GM18502 (cell line): ENCODE measurements at regions not wholly inside any gene's neighbourhood (a gene's known extent, or its start where the extent isn't known, plus 50 kb on each side); places are given as distances from the start of the nearest gene placed in this dataset.
A peak's percentile ranks its signal among the peaks of the same experiment; 100 is the strongest.
"Not testable (repeated sequence)": the region's sequence is repeated elsewhere in the genome, so short reads cannot be mapped to it uniquely, and the experiment has no call there.

Experiments used
- ATAC-seq: cut with Tn5 transposase; IDR thresholded peaks from one replicate; pipeline ENCODE4 v1.9.1; 2021; ENCODE audit warnings: mild to moderate bottlenecking; ENCODE audit not compliant: unreplicated experiment, poor library complexity

DNA sequence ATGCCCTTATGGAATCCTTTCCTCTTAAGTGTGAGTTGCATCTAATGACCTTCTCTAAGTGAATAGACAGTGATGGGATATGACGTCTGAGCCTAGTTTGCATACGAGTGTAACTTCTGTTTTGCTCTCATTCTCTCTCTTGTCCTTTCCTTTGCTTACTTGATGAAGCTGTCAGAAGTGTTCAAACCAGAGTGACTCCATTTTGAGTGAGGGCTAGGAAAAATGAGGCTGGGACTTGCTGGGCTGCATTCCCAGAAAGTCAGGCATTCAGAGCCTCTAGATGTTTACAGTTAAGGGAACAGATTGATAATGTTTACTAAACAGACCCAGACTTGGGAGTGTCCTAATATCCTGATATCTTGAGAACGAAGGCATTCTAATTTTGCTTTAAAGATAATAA, 311.2 kb upstream of the SOX4 start:
- not testable (repeated sequence) for ATAC-seq

DNA sequence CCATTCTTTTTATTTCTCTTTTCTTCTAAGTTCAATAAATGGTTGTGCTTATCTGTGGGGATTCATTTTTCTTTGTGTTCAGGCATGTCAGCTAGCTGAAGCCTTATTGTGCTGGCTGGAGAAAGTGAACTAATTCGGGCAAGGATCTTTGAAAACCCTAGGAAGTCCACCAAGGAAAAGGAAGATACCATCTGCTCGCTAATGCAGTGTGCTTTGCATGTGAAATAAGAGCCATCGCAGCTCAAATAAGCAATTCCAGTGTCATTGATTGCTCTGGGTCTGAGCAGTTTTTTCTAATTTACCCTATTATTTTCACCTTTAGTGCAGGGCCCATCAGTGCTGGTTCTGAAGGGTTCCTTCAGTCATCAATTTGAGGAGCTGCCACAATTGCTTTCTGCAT, 309.4 kb upstream of the SOX4 start:
- no peak for ATAC-seq

DNA sequence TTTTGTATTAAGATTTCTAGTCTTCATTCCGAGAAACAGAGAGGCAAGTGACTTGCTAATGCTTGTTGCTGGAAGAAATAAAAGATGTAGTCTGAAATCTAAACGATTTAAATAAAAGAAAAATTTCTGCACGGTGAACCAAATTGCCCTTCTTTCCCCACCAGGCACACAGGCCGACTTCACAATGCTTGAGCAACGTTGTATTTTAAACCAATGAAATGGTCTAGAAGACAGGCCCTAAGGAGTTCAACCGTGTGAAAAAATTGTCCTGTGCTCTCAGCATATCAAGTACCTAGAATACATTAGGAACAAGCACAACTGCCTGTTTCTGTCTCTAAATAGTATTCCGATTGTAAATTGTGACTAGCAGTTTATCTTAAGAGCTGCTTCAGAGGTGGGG, 308.8 kb upstream of the SOX4 start:
- no peak for ATAC-seq

DNA sequence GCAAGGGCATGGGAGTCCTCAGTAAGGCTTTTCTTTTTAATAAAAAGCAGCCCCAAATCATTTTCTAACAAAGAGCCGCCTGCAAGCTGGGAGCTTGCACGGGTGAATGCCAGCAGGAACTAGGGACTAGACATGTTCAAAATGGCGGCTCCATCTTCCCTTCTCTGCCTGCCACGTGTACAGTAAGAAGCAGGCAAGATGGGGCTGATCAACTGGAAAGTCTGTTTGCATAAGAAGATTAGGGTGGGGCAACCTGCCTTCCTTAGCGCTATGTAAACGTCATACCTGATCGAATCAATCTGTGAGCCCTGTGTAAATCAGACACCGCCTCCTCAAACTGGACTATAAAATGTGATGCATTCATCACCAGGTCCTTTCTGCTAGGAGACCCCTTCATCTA, 299.4 kb upstream of the SOX4 start:
- no peak for ATAC-seq

DNA sequence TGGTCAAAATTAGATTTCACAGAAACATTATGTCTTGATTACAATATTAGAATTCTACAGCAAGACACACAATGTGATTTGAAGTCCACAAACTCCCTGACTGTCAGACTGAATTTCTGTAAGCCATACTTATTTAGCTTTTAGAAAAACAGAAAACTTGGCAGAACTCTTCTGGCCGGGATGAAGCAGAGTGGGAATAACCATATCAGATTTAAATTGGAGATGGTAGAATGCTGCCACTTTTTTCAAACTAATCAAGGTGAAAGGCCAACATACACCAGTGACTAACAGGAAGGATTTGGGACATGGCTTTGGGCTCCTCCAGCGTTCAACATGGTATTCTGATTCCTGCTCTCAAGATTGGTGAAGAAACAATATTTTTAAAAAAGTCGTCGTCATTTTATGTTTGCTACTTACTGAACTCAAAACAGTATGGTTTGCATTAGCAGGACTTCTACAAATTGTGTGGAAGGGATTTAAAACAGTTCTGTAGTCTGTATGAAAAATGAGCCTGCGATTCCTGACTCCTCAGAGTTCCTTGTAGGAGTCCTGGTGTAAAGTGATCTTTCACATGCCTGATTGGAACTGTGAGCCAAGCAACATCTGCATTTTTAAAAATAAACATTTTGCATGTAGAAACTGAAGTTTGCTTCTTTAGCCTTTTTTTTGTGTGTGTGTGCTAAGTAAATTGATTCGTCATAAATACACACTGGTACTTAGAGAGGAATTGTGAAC, 297.9 kb upstream of the SOX4 start:
- no peak for ATAC-seq

DNA sequence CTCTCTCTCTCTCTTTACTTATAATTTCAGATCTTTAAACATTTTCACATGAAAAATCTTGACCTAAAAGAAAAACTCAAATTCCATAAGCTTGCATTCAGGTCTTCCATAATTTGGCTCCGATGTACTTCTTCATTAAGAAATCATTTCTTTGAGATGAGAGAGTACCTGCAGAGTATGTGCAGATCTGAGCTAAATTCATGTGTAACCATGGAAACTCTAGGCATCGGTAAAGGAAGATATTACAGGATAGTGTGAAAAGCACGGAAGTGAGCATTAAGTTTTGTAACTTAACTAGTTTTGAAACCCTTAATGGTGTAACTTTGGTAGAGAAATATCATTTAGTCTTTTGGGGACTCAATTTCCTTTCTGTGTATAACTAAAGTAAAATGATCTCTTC, 295.9 kb upstream of the SOX4 start:
- no peak for ATAC-seq

DNA sequence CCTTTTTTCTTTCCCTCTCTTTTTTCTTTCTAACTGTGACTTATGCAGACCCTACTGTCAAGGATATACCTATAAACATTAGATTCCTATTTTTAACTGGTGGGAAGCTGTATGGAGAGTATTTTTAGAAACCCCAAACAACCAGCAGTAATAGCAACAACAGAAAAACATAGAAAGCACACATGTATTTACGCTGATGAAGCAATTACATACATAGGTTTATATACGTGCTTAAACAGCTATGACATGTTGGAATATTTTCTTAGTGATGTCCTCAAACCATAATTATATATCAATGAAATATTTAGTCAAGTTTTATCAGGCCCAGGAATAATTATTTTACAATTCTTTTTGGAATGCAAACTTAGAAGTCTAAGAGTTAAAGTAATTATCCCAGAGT, 294.3 kb upstream of the SOX4 start:
- no peak for ATAC-seq

DNA sequence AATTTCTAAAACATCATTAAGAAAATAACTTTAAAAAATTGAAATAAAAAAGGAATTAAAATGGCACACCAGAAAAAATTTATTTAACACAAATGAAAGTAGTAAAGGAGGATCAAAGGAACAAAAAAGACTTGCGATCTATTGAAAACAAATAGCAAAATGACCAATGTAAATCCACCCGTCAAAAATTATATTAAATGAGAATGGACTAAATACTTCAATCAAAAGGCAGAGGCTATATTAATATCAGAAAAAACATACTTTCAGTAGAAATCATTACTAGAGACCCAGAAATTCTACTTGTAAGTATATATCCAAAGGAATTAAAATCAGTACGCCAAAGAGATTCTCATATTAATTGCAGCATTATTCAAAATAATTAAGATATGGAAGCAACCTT, 293.1 kb upstream of the SOX4 start:
- no peak for ATAC-seq

DNA sequence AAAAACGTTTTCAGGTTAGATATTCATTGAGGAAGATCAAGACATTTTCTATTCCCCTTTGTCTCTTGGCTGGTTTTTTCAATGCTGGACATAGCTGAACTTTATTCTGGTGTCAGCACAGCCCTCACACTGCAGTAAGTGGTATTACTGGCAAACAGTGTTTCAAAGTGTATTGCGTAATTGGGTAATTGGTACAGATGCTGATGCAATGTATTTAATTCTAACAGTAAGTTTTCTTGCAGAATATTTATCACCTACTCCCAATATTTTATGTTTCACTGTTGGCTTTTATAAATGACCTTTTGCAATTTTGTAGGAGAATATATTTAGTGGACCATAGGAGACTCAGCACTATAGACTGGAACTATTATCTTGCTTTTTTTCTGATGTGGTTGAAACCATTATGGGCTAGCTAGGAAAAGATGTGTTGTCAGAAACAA, 287.6 kb upstream of the SOX4 start:
- no peak for ATAC-seq

DNA sequence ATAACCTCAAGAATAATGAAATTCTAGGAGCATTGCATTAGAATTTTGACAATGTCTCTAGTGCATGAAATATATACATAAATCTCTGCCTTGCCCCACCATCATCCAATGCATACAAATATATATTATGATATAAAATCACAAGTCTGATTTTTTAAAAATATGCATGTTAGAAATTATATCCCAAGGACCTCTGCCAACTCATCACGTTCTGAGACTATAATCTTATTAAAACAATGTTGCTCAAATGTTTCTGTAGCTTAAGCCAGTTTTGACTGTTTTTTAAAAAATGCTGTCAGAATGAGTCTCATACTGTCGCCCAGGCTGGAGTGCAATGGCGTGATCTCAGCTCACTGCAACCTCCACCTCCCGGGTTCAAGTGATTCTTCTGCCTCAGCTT, 287.0 kb upstream of the SOX4 start:
- no peak for ATAC-seq

DNA sequence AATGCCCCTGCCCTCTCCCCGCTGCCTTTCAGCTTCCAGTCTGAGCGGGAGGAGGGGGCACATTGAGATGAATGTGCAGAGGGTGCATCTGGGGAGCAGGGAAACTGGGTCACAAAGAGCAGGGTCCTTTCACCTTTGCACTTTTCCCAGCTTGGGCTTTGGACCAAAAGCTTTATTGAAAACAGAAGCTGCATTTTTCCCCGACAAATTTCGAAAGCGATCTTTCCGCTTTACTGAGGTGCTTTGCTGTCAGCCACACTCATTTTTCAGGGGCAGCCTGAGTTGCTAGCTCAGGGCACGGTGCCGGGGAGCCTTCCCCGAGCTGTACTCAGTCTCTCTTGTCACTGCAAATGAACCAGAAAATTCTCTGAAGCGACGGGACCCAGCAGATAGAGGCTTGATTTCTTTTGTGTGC, 283.7 kb upstream of the SOX4 start:
- ATAC-seq = no peak

DNA sequence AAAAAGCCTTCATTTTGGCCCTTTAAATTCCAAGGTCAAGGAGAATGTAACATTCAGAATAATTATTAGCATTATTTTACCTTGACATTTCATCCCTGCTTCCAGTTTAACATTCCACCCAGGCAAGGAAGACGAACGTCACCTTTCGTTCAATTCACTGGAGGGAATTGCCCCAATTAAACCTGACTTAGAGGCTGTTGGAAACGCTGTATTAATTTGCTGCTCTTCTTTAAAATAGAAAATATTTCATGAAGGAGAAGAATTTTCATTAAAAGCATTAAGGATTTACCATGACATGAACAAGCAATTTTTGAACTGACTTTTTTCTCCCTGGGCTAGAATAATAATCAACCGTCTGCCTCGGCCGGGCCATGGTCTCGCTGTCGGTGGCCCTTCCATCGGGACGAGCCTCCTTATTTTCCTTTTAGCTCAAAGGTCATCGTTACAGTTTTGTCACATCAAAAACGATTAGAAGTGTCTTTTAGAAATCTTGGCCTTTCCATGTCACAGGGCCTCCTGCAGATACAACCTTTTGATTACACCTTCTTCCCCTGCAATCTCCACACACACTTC, 282.9 kb upstream of the SOX4 start:
- no peak for ATAC-seq

DNA sequence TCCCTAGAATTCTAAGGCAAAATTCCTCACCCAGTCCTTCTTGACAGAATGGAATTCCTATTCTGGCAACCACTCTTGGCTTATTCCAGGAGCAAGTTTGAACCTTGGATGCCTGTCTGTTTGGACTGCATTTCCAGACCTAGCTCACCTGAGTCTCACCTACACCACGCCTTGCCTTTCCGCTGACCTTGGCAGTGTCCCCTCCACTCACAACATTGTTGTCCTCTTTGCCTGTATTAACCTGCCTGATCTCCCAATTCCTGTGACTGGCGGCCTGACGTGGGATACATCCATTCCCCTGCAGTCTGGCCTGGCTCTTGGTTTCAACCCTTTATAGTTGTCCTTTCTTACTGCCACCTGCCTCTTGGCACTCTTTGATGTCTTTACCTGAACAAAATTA, 281.4 kb upstream of the SOX4 start:
- no peak for ATAC-seq

DNA sequence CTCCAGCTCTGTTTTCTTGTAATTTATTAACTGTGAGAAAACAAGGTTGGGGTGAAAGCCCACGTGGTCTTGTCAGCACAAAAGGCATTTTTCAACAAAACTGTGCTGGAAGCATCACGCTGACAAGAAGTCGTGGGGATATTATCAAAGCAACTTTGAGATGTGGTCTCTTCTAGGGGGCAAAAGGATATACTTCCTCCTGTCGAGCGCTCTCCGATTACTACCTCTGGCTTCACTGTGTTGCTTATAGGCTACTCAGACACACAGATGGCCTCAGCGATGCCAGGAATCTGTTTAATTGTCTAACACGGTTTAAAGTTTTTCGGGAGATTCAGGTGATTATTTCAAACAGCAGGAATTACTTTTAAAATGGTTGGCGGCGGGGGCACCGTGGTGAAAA, 275.9 kb upstream of the SOX4 start:
- no peak for ATAC-seq

DNA sequence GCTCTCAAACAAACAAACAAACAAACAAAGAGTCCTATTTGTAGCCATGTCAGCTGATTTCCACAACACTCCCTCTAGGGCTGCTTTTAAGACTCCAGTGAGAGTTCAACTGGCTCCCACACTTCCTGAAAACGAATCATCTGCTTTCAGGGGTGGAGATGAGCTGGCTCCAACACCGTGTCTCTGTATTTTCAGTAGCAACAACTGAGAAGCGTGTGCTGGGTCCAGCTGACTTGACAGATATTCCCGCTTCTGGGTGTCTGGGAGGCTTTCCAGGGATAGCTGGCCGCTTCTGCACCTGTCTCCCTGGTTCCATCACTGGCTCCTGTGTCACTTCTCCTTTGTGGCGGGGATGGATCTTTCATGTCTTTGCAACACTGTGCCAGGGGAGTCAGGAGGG, 272.5 kb upstream of the SOX4 start:
- ATAC-seq = no peak

DNA sequence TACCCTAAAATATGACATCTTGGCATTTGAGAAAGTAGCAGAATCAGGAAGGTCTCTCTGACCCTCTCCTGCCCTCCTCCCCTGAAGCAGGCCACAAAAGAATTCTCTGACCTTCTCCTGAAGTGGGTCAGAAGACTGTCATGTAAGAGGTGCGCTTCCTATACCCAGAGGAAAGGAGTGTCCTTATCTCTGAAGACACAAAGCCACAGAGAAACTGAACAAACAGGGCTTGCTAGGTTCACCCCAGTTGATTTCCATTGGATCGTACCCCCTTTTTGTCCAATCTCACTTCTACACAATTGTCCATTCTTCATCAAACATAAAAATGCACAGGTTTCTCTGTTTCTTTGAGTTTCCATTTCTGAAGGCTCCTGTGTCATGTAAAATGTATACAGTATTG, 272.0 kb upstream of the SOX4 start:
- ATAC-seq = no peak

DNA sequence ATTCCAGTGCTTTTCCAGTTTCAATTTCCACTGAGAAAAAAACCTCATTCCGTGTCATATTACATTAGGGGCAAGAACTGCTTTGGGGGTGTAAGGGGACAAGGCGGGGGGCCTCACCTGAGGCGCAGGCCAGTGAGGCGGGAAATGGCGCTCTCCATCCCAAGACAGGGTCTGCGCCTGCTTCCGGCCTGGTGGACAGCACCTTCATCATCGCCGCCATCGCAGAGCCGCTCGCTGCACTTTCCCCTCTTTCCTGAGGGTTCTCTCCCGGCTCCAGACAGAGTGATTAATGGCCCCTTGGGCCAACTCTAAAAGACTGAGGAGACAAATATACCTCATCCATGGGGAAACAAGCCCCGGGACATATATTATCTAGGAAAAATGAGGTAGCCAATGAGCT, 270.0 kb upstream of the SOX4 start:
- ATAC-seq = no peak

DNA sequence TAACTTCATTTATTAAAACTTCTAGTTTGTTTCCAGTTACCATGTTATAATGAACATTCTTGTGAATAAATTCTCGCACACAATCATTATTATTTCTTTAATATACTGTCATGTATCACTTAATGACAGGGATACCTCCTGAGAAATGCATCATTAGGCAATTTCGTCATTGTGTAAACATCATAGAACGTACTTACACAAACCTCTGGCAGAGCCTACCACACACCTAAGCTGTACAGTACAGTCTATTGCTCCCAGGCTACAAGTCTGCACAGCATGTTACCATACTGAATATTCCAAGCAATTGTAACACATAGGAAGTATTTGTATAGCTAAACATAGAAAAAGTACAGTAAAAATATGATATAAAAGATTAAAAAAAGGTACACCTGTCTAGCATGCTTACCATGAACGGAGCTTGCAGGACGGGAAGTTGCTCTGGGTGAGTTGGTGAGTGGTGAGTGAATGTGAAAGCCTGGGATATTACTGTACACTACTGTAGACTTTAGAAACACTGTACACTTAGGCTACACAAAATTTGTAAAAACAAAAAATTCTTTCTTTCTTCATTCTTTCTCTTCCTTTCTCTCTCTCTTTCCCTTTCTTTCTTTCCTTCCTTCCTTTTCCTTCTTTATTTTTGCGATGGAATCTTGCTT, 268.2 kb upstream of the SOX4 start:
- peak; percentile 63 for ATAC-seq

DNA sequence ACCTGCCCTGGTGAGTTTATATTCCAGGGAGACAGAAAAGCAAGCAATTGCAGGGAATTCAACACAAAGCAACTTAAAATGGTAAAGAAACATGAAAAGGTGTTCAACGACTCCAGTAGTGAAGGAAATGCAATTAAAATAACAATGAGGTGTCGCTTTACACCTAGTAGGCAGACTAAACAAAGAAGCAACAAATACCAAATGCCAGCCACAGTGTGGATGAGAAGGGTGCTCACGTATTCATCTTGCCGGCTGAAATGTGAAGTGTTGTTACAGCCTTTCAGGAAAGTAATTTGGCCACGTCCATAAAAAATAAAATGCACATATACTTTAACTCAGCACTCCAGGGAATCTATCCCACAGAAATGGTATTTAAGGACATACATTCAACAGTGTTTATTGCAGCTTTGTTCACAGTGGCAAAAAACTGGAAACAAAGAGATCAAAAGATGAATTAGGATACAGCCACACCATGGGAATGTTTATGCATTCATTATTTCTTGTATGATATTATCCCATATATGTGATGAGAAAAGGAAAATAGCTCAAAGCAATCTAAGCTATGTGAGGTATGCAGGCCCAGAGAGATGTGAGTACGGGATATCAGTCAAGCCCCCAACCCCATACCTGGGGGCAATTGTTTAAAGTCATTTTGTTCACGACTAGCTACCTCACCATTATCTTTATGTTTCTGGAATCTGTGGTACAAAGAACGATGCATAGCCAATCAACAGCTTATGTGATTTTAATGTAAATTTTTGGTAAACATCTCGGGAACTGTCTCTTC, 266.0 kb upstream of the SOX4 start:
- ATAC-seq = no peak

DNA sequence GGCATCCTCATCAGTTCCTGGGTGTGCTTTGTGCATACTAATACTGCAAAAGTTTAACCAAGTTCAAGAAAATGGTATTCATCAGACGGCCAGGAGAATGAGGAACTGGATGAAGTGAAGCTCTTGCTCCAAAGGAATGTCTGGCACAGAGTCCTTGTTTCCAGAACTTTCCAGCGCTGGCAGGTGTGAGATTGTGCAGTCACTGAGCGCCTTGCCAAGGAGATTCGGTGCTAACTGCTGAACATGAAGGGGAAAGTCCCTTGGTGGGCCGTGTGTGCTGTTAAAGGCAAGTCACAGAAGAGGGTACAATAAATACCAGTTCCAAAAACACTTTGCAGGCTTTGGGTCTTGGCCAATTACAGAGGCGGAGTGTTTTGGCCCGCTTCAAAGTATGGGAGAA, 262.3 kb upstream of the SOX4 start:
- ATAC-seq = no peak

DNA sequence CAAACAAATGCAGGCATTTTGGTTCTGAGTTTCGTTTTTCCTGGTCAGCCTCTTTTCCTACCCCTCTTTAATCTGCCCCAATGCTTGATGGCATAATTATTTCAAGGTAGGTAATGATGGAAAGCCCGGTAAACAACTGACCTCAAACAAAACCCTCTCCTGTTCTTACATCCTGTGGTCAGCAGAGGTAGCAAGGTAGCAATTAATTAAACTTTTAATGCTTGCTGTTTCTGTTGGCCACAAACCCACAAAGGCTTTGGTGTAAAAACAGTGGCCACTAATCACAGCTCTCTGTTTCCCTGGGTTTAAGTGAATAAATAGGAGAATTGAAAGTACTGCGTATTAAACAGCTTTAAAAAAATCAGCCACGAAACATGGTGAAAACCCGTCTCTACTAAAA, 261.5 kb upstream of the SOX4 start:
- no peak for ATAC-seq
